Epithelial cell of proximal tubule (primary cell): ENCODE measurements at regions not wholly inside any gene's neighbourhood (a gene's known extent, or its start where the extent isn't known, plus 50 kb on each side); places are given as distances from the start of the nearest gene placed in this dataset.
A peak's percentile ranks its signal among the peaks of the same experiment; 100 is the strongest.

ENCODE experiments used
- DNase-seq: peaks from one replicate; pipeline ENCODE4 v3.0.0-alpha.2; 2011; ENCODE audit warnings: low read depth
- H3K4me3 ChIP-seq: 2 replicates; pipeline ENCODE4 v1.5.1; 2011; ENCODE audit warnings: low read depth, mild to moderate bottlenecking, low read length
- TF ChIP-seq, protein P1 (sequence below): conservative IDR thresholded peaks from 2 replicates; pipeline ENCODE4 v1.5.1; 2012; ENCODE audit warnings: low read depth, mild to moderate bottlenecking, low read length

DNA sequence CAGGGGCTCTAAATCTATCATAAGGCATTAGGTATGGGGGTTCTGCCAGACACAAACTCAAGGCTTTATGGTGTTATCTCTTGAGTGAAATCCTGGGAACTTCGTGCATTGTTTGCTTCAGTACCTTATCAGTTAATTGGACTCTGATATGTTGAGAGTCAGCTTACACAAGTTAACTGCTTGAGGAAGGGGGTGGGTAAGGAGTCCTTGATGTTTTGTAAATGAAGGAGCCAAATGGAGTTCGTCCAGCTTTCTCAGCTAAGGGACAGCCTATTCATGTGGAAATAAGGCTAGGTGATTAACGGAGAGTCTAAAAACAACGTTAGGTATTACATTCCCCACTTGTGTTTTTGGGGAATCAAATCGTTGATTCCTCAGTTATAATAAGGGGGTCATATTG, 157.4 kb downstream of the TRIM27 start:
- TF ChIP-seq, protein P1, sequence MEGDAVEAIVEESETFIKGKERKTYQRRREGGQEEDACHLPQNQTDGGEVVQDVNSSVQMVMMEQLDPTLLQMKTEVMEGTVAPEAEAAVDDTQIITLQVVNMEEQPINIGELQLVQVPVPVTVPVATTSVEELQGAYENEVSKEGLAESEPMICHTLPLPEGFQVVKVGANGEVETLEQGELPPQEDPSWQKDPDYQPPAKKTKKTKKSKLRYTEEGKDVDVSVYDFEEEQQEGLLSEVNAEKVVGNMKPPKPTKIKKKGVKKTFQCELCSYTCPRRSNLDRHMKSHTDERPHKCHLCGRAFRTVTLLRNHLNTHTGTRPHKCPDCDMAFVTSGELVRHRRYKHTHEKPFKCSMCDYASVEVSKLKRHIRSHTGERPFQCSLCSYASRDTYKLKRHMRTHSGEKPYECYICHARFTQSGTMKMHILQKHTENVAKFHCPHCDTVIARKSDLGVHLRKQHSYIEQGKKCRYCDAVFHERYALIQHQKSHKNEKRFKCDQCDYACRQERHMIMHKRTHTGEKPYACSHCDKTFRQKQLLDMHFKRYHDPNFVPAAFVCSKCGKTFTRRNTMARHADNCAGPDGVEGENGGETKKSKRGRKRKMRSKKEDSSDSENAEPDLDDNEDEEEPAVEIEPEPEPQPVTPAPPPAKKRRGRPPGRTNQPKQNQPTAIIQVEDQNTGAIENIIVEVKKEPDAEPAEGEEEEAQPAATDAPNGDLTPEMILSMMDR, result no peak
- H3K4me3 ChIP-seq, result no peak overlapping the region
- no peak for DNase-seq

- H3K4me3 ChIP-seq, result no peak overlapping the region
- TF ChIP-seq, protein P1, result no peak
- DNase-seq, result no peak
Observed at GRCh38 chr6:28767133-28767532, 156.7 kb downstream of the TRIM27 start.

DNA sequence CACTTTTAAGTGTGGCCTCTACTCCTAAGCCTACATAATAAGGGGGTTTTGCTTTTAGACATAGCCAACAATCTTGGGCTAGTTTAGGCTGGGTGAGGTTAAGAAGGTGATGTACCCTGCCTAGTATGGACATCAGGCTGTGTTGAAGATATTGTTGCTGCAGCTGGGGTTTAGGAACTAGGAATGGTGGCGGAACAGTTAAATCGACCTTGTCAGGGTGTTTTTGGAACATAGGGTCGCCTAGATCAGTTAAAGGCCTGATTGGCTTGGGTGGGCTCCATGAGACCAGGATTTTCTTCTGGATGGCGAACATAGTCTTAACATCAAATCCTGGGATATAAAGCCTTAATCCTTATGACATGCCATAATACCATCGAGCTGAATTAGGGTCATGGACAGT, 156.1 kb downstream of the TRIM27 start:
- TF ChIP-seq, protein P1, result no peak
- no peak for DNase-seq

DNA sequence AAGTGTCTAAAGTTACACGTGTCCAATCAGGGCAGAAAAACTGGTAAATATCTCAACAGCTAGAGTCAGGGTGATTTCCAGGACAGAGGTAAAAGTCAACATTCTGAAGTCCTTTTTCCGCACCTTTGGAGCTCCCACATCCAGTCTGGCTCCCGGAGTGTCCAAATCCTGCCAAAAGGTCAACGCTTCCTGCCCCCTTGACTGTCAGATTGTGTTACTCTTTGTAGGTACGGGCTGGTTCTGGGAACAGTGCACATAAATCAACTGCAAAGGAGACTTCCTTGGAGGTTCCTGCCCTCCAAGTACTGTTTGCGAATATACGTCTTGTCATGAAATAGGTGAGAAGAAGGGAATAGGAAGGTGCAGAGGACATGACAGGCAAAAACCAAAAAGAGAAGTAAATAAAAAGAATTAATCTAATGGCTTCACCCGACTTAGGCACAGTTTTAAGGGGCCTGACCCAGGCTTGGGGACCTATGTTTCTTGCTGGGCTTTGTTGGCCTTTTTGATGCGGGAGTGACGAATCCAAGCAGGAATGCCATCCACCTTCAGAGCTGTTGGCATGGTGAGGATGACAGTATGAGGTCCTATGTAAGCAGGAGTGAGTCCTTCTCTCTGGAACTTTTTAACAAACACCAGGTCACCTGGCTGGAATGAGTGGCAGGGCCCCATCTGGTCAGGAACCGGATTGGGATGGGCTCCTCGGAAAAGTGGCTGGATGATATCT, 155.4 kb downstream of the TRIM27 start:
- DNase-seq, result no peak
- TF ChIP-seq, protein P1, result no peak
- no peak overlapping the region for H3K4me3 ChIP-seq

More for the DNA sequence above, 156.1 kb downstream of the TRIM27 start:
- H3K4me3 ChIP-seq, result no peak overlapping the region

DNA sequence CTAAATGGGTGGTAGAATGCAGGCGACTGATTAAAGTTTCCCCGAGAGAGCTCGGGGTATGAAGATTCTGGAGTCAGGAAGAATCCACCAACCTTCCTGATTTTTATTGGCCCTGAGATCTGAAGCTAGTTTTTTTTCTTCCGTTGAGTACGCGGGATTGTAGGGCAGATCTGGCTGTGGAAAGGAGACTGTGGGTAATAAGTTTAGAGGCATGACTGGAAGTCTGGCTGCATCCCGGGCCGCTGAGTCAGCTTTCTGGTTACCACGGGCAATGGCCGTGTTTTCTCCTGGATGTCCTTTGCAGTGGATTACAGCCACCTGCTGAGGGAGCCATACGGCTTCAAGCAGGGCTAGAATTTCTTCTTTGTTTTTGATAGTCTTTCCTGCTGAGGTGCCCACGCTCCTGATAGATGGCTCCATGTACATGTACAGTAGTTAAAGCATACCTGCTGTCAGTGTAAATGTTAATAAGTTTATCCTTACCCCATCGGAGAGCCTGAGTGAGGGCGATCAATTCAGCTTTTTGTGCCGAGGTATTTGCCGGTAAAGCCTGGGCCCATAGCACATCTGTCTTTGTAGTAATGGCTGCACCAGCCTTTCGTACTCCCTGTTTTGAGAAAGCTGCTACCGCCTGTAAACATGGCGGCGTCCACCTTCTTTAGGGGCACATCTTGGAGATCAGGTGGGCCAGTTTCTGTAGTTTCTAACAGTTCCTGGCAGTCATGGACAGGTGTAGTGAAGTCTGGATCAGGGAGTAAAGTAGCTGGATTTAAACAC, 154.0 kb downstream of the TRIM27 start:
- TF ChIP-seq, protein P1, result peak; percentile 48
- no peak overlapping the region for H3K4me3 ChIP-seq
- DNase-seq, result peak; percentile 38

- H3K4me3 ChIP-seq, result no peak overlapping the region
Observed at GRCh38 chr6:28770732-28771131, 153.1 kb downstream of the TRIM27 start.

More at GRCh38 chr6:28770732-28771131, 153.1 kb downstream of the TRIM27 start:
- TF ChIP-seq, protein P1, result no peak
- DNase-seq, result no peak
